AG04450 (cell line): ENCODE measurements at regions not wholly inside any gene's neighbourhood (a gene's known extent, or its start where the extent isn't known, plus 50 kb on each side); places are given as distances from the start of the nearest gene placed in this dataset.

Source experiments
- CTCF ChIA-PET: fragments of 300-600, 350-600 bp; formaldehyde crosslinking; extraction: SDS; loops from one replicate; lab custom pipeline; 2022; ENCODE audit warnings: antibody characterized with exemption, inconsistent platforms; lab: Charles Lee
- POLR2A ChIA-PET: fragments of 350-600 bp; formaldehyde crosslinking; extraction: SDS; loops from one replicate; lab custom pipeline; 2021; ENCODE audit warnings: antibody characterized with exemption, inconsistent platforms; lab: Yijun Ruan, JAX
- DNase-seq: peaks from one replicate; pipeline ENCODE4 v3.0.0-alpha.2; 2011; ENCODE audit warnings: low read depth, low spot score
- H3K27ac ChIP-seq: one replicate; pipeline ENCODE4 v1.5.1; 2012; ENCODE audit warnings: low read depth, low read length, control low read depth
- H3K27me3 ChIP-seq: one replicate; pipeline ENCODE4 v1.6.0; 2012; ENCODE audit warnings: low read length; ENCODE audit not compliant: control insufficient read depth, insufficient read depth
- H3K4me3 ChIP-seq: 2 replicates; pipeline ENCODE4 v1.5.1; 2011; ENCODE audit warnings: mild to moderate bottlenecking, low read depth, low read length, control low read depth
- H3K9me3 ChIP-seq: 2 replicates; pipeline ENCODE4 v1.5.1; 2012; ENCODE audit warnings: low read length; ENCODE audit not compliant: control insufficient read depth, insufficient read depth
- CTCF ChIP-seq: IDR thresholded peaks from 2 replicates; pipeline ENCODE4 v1.5.1; 2011; ENCODE audit warnings: low read depth, low read length, control low read depth, inconsistent platforms

GRCh38 chr4:119872371-119873016 lies 194.2 kb downstream of the MAD2L1 start:
- TF ChIP-seq CTCF: no peak
- DNase-seq: no peak
- no peaks in the 10 kb centered on the region for H3K9me3 ChIP-seq
- no peak overlapping the region for H3K27ac ChIP-seq
- no peak overlapping the region for H3K4me3 ChIP-seq
- H3K27me3 ChIP-seq: no peaks in the 10 kb centered on the region
- ChIA-PET CTCF (no interaction called here), POLR2A (no interaction called here)

- CTCF ChIA-PET: no interaction called here
- Histone ChIP-seq H3K4me3 (no peak overlapping the region), H3K27ac (no peak overlapping the region), H3K27me3 (no peaks in the 10 kb centered on the region), H3K9me3 (no peaks in the 10 kb centered on the region)
- DNase-seq: no peak
- TF ChIP-seq CTCF: no peak
- POLR2A ChIA-PET: no interaction called here
These were observed 195.8 kb downstream of the MAD2L1 start for GRCh38 chr4:119870856-119871255.

- Histone ChIP-seq H3K4me3 (no peak overlapping the region), H3K27me3 (no peaks in the 10 kb centered on the region), H3K9me3 (no peaks in the 10 kb centered on the region), H3K27ac (no peak overlapping the region)
- no peak for TF ChIP-seq CTCF
- DNase-seq: no peak
- ChIA-PET CTCF (no interaction called here), POLR2A (no interaction called here)
These were observed 200.9 kb downstream of the MAD2L1 start for GRCh38 chr4:119865789-119866188.

- no peak for DNase-seq
- Histone ChIP-seq H3K4me3 (no peak overlapping the region), H3K9me3 (no peaks in the 10 kb centered on the region), H3K27ac (no peak overlapping the region), H3K27me3 (no peaks in the 10 kb centered on the region)
- CTCF ChIA-PET: no interaction called here
- no peak for TF ChIP-seq CTCF
- POLR2A ChIA-PET: no interaction called here
These were observed 201.3 kb downstream of the MAD2L1 start for GRCh38 chr4:119865389-119865788.

GRCh38 chr4:119861731-119862130 lies 204.9 kb downstream of the MAD2L1 start:
- Histone ChIP-seq H3K27ac (no peak overlapping the region), H3K4me3 (no peak overlapping the region), H3K27me3 (no peaks in the 10 kb centered on the region), H3K9me3 (no peaks in the 10 kb centered on the region)
- ChIA-PET POLR2A (no interaction called here), CTCF (no interaction called here)
- no peak for DNase-seq
- TF ChIP-seq CTCF: no peak
